Activated CD4-positive, alpha-beta T cell treated with anti-CD3 and anti-CD28 coated beads, Interleukin-2, amount 50 U/mL, for 24 hours (primary cell): ENCODE measurements at regions not wholly inside any gene's neighbourhood (a gene's known extent, or its start where the extent isn't known, plus 50 kb on each side); places are given as distances from the start of the nearest gene placed in this dataset.

Experiments
- DNase-seq, 2 donors: peaks; one replicate each; pipeline ENCODE4 v3.0.0-alpha.2; 2020; ENCODE audit warnings: low read depth in 1 of 2, low spot score in 1 of 2

DNA sequence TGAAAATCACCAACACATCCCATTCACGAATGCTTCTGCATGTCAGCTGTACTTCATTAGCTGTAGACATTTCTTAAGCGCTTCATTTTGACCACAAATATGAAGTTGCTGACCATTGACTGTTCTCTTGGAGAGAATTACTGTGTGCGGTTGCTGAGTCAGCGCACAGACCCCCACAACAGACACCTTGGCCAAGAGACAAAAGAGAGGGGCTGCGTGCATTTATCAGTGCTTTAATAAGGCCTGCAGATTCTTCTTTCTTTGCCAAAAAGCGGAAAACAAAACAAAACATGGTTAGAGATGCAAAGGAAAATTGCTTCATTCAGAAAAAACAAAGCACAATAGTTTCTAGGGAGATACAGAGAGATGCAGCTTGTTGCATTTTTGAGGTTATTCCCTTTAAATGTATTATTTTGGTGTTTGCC lies 174.7 kb downstream of the ACKR3 start:
- no peak for DNase-seq

- no peak for DNase-seq
These were observed 175.1 kb downstream of the ACKR3 start for GRCh38 chr2:236744716-236745115.

- DNase-seq, result no peak
These were observed 176.0 kb downstream of the ACKR3 start for GRCh38 chr2:236745420-236746210.

GRCh38 chr2:236746833-236747232 lies 177.2 kb downstream of the ACKR3 start:
- no peak for DNase-seq

GRCh38 chr2:236747426-236747825 lies 177.8 kb downstream of the ACKR3 start:
- no peak for DNase-seq

GRCh38 chr2:236747925-236748324 lies 178.3 kb downstream of the ACKR3 start:
- no peak for DNase-seq

DNA sequence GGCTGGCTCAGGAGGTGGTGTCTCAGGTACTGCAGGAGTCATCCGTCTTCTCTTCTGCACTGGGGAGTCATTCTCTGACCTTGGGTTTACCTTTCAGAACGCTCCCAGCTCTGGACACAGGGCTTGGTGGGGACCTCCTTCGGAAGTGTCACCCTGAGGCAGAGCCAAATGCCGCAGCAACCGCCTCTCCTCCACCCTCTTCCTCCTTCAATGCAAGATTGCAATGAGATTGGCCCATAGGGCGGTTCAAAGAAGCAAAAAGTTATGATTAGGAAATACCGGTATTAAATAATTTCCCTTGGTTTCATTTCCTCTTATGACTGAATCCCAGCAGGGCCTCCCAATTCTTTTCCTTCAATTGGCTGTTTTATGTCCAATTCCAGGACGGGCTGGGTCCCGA lies 178.8 kb downstream of the ACKR3 start:
- no peak for DNase-seq

DNA sequence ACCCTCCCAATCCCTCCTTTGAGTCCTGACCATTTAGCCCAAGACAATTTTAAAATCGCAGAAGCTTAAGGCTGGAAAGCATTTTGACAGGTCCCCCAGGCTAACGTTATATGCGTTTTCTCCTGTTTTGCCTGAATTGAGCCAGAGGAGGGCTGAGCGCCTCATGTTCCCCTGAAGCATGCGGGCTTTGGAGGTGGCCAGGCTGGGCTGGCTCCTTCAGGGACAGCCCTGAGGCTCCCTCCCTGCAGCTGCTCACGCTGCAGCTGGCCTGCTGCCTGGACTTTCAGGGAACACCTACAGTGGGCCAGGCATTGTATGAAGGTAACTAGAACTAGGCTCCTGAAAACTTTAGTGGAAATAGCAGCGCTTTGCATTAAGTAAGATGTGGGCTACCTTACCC lies 179.2 kb downstream of the ACKR3 start:
- no peak for DNase-seq

- DNase-seq, result no peak
These were observed 179.7 kb downstream of the ACKR3 start for GRCh38 chr2:236749346-236749745.

- no peak for DNase-seq
These were observed 182.5 kb downstream of the ACKR3 start for GRCh38 chr2:236752096-236752495.

DNA sequence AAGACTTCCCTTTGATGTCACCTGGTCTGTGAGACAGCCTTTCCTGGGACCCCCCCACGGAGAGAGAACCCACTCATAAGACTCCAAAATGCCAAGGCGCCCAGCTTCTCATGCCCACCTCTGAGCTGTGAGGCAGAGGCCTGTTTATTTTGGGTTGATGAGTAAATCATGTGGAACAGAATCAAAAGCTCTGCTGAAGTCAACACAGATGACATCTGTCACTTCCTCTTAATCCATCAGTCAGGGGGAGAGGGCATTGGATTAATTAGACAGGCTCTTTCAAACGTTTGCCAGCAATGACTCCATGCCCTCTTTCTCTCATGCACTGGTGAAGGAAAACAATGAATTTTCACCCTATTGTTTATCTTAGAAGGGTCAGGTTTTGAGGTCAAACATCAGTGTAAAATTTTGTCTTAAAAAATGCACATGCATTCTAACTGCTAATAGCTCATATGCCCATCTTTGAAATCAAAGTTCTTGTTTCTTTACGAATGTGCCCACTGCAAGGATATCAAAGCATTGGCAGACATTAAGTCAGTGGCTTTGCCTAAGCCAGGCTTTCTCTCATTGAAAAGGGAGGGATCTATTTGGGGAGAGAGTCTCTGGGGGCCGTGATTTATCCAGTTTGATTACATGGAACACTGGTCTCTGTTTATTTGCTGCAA lies 184.1 kb downstream of the ACKR3 start:
- no peak for DNase-seq

GRCh38 chr2:236754271-236754944 lies 184.8 kb downstream of the ACKR3 start:
- no peak for DNase-seq

DNA sequence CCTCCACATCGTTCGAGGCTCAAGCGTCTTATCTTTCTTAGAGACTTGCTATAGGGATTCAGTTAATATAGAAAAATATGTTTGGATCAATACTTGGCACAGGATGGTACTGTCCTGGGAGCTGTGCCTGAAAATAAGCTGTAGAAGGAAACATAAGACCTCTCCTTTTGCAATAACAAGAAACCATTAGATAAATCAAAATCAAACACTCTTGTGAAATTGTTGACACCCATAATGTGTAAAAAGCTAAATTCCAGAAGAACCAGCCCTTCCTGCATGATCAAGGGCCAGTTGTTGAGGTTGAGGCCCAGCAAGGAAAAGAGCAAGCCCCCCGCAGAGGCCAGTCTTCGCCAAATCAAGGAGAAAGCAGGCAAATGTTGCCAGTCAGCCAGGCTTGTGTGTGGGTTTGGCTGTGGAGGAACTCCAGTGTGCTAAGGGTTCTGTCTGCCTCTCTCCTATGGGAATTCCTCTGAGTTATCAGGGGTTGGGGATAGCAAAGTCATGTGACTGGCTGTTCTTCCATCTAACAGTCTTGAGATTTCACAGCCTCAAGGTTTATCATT lies 185.7 kb downstream of the ACKR3 start:
- no peak for DNase-seq

DNA sequence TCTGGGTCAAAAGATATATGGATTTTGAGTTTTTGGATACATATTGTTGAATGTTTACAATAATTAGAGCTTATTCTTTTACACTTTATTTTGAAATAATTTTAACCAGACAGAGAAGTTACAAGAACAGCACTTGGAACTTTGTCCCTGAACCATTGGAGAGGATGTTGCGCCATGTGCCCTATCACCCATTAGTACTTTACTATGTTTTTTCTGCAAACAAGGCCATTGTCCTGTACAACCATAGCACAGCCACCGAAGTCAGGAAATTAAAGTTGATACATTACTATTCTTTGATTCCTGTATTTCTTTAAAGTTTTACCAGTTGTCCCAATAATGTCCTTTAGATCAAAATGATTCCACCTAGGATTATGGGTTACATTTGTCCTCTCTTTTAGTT lies 188.8 kb downstream of the ACKR3 start:
- no peak for DNase-seq

DNA sequence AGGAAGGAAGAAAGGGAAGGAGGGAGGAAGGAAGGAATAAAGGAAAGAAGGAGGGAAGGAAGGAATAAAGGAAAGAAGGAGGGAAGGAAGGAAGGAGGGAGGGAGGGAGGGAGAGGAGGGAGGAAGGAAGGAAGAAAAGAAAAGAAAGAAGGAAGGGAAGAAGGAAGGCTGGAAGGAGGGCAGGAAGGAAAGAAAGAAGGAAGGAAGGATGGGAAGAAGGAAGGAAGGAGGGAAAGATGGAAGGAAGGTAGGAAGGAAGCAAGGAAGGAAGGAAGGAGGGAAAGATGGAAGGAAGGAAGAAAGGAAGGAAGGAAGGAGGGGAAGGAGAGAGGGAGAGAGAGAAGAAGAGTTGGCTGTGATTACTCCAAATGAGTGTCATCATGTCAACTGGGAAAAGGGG lies 190.6 kb downstream of the ACKR3 start:
- DNase-seq, result no peak

DNA sequence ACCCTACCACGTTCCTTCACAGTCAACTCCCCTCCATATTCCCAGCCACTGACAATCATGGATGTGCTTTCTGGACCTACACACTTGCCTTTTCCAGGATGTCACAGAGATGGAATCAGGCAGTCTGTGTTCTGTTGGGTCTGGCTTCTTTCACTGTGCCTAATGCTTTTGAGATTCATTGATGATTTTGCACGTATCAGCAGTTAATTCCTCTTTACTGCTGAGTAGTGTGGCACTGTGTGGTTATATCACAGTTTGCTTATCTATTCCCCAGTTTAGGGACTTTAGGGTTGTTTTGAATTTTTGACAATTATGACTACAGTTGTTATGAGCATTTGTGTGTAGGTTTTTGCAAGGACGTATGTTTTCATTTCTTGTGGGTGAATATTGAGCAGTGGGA lies 191.7 kb downstream of the ACKR3 start:
- no peak for DNase-seq

DNA sequence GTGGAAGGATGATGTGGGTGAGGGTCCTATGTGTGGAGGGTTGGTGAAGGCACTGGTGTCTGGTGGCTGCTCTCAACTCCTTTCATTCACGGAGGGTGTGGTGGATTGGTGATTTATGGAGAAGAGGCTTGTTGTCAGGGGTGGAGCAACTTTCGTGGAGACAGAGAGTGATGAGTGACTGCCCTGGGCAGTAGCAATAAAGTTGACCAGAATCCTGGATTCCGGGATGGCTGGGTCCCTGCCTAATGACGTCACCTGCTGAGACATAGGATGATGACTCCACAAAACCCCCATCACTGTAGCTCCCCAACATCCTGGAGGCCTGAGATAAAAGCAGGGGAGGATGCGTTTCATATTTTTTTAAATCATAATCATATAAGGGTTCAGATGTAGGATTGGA lies 193.0 kb downstream of the ACKR3 start:
- no peak for DNase-seq

- no peak for DNase-seq
These were observed 194.2 kb downstream of the ACKR3 start for GRCh38 chr2:236763857-236764256.

DNA sequence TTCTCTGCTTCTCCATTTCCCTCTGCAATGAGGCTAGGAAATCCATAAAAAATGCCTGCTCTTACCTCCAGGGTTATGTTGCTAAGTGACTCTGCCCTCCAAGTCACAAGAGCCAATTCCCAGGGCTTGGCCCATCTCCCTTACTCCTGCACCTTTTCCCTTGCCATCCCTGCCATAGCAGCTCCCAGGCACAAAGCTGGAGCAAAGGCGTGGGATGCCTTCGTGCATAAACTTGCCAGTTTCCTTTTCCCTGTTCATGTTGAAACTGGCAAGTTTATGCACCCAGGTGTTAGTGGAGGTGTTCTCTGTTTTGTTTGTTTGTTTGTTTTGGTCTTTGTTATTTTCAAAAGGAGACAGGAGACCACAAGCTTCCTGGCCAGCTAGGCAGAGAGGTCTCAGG lies 195.1 kb downstream of the ACKR3 start:
- DNase-seq, result no peak

DNA sequence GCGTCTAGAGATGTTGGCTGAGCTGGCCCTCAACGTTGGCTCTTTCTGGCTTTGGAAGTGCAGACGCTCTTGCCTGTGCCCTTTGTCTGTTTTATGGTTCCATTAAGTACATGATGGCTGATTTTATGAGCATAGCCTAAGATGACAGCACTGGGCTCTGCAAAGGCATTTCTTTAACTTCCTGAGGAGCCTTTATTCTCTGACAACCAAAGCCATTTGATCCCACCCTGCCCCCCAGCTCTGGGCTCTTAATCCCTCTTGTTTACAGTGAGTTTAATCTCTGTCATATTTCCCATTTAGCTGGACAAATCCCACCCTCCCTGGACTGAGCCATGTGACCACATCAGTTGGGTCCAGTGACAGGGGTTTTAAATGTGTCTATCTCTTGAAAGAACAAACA lies 195.9 kb downstream of the ACKR3 start:
- no peak for DNase-seq

GRCh38 chr2:236766850-236767249 lies 197.2 kb downstream of the ACKR3 start:
- no peak for DNase-seq

DNA sequence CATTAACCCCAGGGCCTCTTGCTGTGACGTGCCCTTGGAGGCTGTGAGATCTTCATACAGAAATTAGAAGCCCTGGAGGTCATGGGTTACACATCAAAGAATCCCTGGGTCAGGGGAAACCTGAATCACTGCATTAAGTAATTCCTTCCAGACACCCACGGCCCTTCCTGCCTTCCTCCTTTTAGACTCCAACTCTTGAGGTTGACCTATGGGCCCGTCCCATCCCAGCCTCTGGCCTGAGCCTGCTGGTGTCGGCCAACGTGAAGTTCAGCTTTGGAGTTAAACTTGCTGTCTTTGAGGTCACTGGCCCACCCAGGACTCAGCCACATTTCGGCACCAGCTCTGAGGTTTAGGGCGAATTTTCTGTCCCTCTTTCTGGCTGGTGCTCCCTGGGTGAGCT lies 198.3 kb downstream of the ACKR3 start:
- no peak for DNase-seq
